ENCODE measurements at regions not wholly inside any gene's neighbourhood (a gene's known extent, or its start where the extent isn't known, plus 50 kb on each side); places are given as distances from the start of the nearest gene placed in this dataset.

GRCh38 chr11:70807195-70807543, 408.8 kb downstream of the CTTN start:
- no peak for DNase-seq

GRCh38 chr11:70808686-70809375, 410.5 kb downstream of the CTTN start:
- no peak for DNase-seq

- no peak for DNase-seq
Observed at GRCh38 chr11:70810133-70810532, 411.8 kb downstream of the CTTN start.

- no peak for DNase-seq
Observed at GRCh38 chr11:70810681-70811080, 412.4 kb downstream of the CTTN start.

GRCh38 chr11:70811483-70811882, 413.2 kb downstream of the CTTN start:
- DNase-seq = no peak

- no peak for DNase-seq
Observed at GRCh38 chr11:70811915-70812314, 413.6 kb downstream of the CTTN start.

GRCh38 chr11:70812472-70812871, 414.1 kb downstream of the CTTN start:
- DNase-seq = no peak

GRCh38 chr11:70813651-70814050, 415.3 kb downstream of the CTTN start:
- no peak for DNase-seq

- DNase-seq = no peak
Observed at GRCh38 chr11:70815485-70815832, 417.1 kb downstream of the CTTN start.

- DNase-seq = no peak
Observed at GRCh38 chr11:70816156-70816678, 417.9 kb downstream of the CTTN start.

GRCh38 chr11:70818351-70818750, 420.0 kb downstream of the CTTN start:
- DNase-seq = no peak

GRCh38 chr11:70819022-70819421, 420.7 kb downstream of the CTTN start:
- DNase-seq = no peak

GRCh38 chr11:70820311-70820710, 422.0 kb downstream of the CTTN start:
- DNase-seq = no peak

- DNase-seq = no peak
Observed at GRCh38 chr11:70820712-70821111, 422.4 kb downstream of the CTTN start.

GRCh38 chr11:70823771-70824170, 425.4 kb downstream of the CTTN start:
- no peak for DNase-seq

- no peak for DNase-seq
Observed at GRCh38 chr11:70824605-70825245, 426.4 kb downstream of the CTTN start.

- DNase-seq = no peak
Observed at GRCh38 chr11:70825893-70826540, 426.4 kb downstream of the SHANK2 start.

- no peak for DNase-seq
Observed at GRCh38 chr11:70826541-70827335, 425.6 kb downstream of the SHANK2 start.

GRCh38 chr11:70828593-70829082, 423.7 kb downstream of the SHANK2 start:
- no peak for DNase-seq

GRCh38 chr11:70829134-70829885, 423.1 kb downstream of the SHANK2 start:
- DNase-seq = no peak

- DNase-seq = no peak
Observed at GRCh38 chr11:70829886-70830272, 422.5 kb downstream of the SHANK2 start.

GRCh38 chr11:70833011-70833410, 419.4 kb downstream of the SHANK2 start:
- no peak for DNase-seq

Data from SHP77 (cell line).